ENCODE measurements at regions not wholly inside any gene's neighbourhood (a gene's known extent, or its start where the extent isn't known, plus 50 kb on each side); places are given as distances from the start of the nearest gene placed in this dataset.
A peak's percentile ranks its signal among the peaks of the same experiment; 100 is the strongest.

GRCh38 chr1:110780600-110781484, 92.1 kb upstream of the CD53 start:
- peaks cover 45% of the 10 kb centered on the region for H3K27me3 ChIP-seq (ENCODE audit: control insufficient read depth, insufficient read depth, low read length)
- no peak overlapping the region for H3K27ac ChIP-seq (ENCODE audit: low read depth, low read length)
- peaks cover 3% of the 10 kb centered on the region; the same call in 1 of the 2 replicates for H3K4me1 ChIP-seq (ENCODE audit: control insufficient read depth, insufficient read depth, low read length)
- H3K9ac ChIP-seq (ENCODE audit: low read length), result no peak overlapping the region
- peak overlapping the region; percentile 58 for H3K4me3 ChIP-seq (ENCODE audit: low read depth, low read length)
- H3K36me3 ChIP-seq (ENCODE audit: control insufficient read depth, insufficient read depth, low read length), result no peaks in the 10 kb centered on the region
- no peaks in the 10 kb centered on the region for H3K9me3 ChIP-seq (ENCODE audit: control insufficient read depth, insufficient read depth, low read depth, low read length)

DNA sequence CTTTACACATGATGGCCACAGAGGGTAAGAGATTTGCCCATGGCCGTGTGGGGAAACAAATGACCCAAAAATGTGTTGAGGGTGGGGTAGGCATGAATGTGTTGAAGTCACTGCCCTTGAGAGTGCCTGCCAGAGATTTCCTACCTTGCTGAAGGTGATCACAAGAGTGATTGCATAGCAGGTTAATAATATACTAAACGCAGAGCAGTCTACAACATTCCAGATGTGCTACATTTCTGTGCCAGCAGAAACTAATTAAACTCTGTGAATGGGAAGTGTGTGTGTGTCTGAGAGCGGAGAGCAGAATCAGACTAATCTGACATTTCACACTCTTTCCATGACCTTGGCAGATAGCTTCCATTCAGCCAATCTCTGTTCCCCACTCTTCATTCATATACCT, 93.3 kb upstream of the CD53 start:
- Histone ChIP-seq H3K4me1 (ENCODE audit: control insufficient read depth, insufficient read depth, low read length) (peaks cover 3% of the 10 kb centered on the region; the same call in 1 of the 2 replicates), H3K27ac (ENCODE audit: low read depth, low read length) (no peak overlapping the region), H3K27me3 (ENCODE audit: control insufficient read depth, insufficient read depth, low read length) (peaks cover 44% of the 10 kb centered on the region), H3K9ac (ENCODE audit: low read length) (no peak overlapping the region), H3K36me3 (ENCODE audit: control insufficient read depth, insufficient read depth, low read length) (no peaks in the 10 kb centered on the region), H3K4me3 (ENCODE audit: low read depth, low read length) (no peak overlapping the region), H3K9me3 (ENCODE audit: control insufficient read depth, insufficient read depth, low read depth, low read length) (no peaks in the 10 kb centered on the region)

DNA sequence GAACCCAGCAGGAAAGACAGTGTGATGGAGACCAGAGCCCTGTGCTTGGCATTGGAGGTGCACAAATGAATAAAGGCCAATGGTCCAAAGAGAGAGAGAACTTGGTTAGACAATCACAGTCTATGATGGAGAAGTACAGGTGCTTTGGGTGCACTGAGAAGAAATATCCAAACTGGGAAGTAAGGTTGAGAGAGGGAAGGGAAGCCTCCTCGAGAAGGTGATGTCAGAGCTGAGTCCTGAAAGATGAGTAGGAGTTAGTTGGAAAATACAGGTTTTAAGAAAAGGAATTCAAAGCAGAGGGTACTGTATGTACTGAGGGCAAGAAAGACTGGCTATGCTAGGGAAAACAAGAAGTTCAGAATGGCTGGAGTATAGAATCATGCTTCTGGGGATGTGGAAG, 94.1 kb upstream of the CD53 start:
- H3K36me3 ChIP-seq (ENCODE audit: control insufficient read depth, insufficient read depth, low read length), result no peaks in the 10 kb centered on the region
- H3K4me3 ChIP-seq (ENCODE audit: low read depth, low read length), result no peak overlapping the region
- no peak overlapping the region for H3K27ac ChIP-seq (ENCODE audit: low read depth, low read length)
- H3K4me1 ChIP-seq (ENCODE audit: control insufficient read depth, insufficient read depth, low read length), result peaks cover 3% of the 10 kb centered on the region; the same call in 1 of the 2 replicates
- no peak overlapping the region for H3K9ac ChIP-seq (ENCODE audit: low read length)
- H3K27me3 ChIP-seq (ENCODE audit: control insufficient read depth, insufficient read depth, low read length), result peaks cover 52% of the 10 kb centered on the region
- no peaks in the 10 kb centered on the region for H3K9me3 ChIP-seq (ENCODE audit: control insufficient read depth, insufficient read depth, low read depth, low read length)

GRCh38 chr1:110777228-110777627, 95.7 kb upstream of the CD53 start:
- Histone ChIP-seq H3K27me3 (ENCODE audit: control insufficient read depth, insufficient read depth, low read length) (peaks cover 52% of the 10 kb centered on the region), H3K27ac (ENCODE audit: low read depth, low read length) (no peak overlapping the region), H3K9me3 (ENCODE audit: control insufficient read depth, insufficient read depth, low read depth, low read length) (peaks cover 1% of the 10 kb centered on the region; the same call in 1 of the 2 replicates), H3K4me3 (ENCODE audit: low read depth, low read length) (no peak overlapping the region), H3K4me1 (ENCODE audit: control insufficient read depth, insufficient read depth, low read length) (peaks cover 3% of the 10 kb centered on the region; the same call in 1 of the 2 replicates), H3K9ac (ENCODE audit: low read length) (no peak overlapping the region), H3K36me3 (ENCODE audit: control insufficient read depth, insufficient read depth, low read length) (no peaks in the 10 kb centered on the region)

GRCh38 chr1:110774398-110774797, 98.5 kb upstream of the CD53 start:
- H3K4me1 ChIP-seq (ENCODE audit: control insufficient read depth, insufficient read depth, low read length), result no peaks in the 10 kb centered on the region
- no peak overlapping the region for H3K27ac ChIP-seq (ENCODE audit: low read depth, low read length)
- no peak overlapping the region for H3K4me3 ChIP-seq (ENCODE audit: low read depth, low read length)
- H3K36me3 ChIP-seq (ENCODE audit: control insufficient read depth, insufficient read depth, low read length), result no peaks in the 10 kb centered on the region
- peaks cover 39% of the 10 kb centered on the region for H3K27me3 ChIP-seq (ENCODE audit: control insufficient read depth, insufficient read depth, low read length)
- H3K9ac ChIP-seq (ENCODE audit: low read length), result no peak overlapping the region
- H3K9me3 ChIP-seq (ENCODE audit: control insufficient read depth, insufficient read depth, low read depth, low read length), result peaks cover 5% of the 10 kb centered on the region; the same call in 1 of the 2 replicates

- Histone ChIP-seq H3K27ac (ENCODE audit: low read depth, low read length) (no peak overlapping the region), H3K27me3 (ENCODE audit: control insufficient read depth, insufficient read depth, low read length) (peaks cover 34% of the 10 kb centered on the region), H3K9me3 (ENCODE audit: control insufficient read depth, insufficient read depth, low read depth, low read length) (peaks cover 5% of the 10 kb centered on the region; the same call in 1 of the 2 replicates), H3K9ac (ENCODE audit: low read length) (no peak overlapping the region), H3K4me3 (ENCODE audit: low read depth, low read length) (no peak overlapping the region), H3K36me3 (ENCODE audit: control insufficient read depth, insufficient read depth, low read length) (no peaks in the 10 kb centered on the region), H3K4me1 (ENCODE audit: control insufficient read depth, insufficient read depth, low read length) (no peaks in the 10 kb centered on the region)
These were observed 99.1 kb upstream of the KCNA3 start for GRCh38 chr1:110773813-110774212.

- Histone ChIP-seq H3K9me3 (ENCODE audit: control insufficient read depth, insufficient read depth, low read depth, low read length) (peaks cover 5% of the 10 kb centered on the region; the same call in 1 of the 2 replicates), H3K27me3 (ENCODE audit: control insufficient read depth, insufficient read depth, low read length) (peaks cover 33% of the 10 kb centered on the region), H3K4me3 (ENCODE audit: low read depth, low read length) (no peak overlapping the region), H3K36me3 (ENCODE audit: control insufficient read depth, insufficient read depth, low read length) (no peaks in the 10 kb centered on the region), H3K9ac (ENCODE audit: low read length) (no peak overlapping the region), H3K27ac (ENCODE audit: low read depth, low read length) (no peak overlapping the region), H3K4me1 (ENCODE audit: control insufficient read depth, insufficient read depth, low read length) (no peaks in the 10 kb centered on the region)
These were observed 96.7 kb upstream of the KCNA3 start for GRCh38 chr1:110771245-110772022.

DNA sequence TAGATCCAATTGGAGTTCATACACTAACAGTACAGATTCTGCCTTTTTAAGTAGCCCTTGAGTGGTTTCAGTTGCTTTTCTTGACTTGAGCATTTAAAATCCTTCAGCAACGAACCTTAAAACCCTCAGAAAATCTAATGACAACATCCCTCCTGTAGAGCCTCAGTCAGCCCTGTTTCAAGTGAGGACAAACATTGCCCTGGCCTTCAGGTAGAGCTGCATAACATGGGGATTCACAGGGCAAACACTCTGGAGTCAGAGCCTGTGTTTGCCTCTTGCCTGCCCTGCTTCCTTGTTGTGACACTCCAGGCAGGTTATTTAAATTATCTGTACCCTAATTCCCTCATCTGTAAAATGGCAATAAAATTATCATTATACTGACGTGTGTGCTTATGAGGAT, 96.1 kb upstream of the KCNA3 start:
- no peaks in the 10 kb centered on the region for H3K36me3 ChIP-seq (ENCODE audit: control insufficient read depth, insufficient read depth, low read length)
- H3K9me3 ChIP-seq (ENCODE audit: control insufficient read depth, insufficient read depth, low read depth, low read length), result peaks cover 5% of the 10 kb centered on the region; the same call in 1 of the 2 replicates
- no peak overlapping the region for H3K4me3 ChIP-seq (ENCODE audit: low read depth, low read length)
- peaks cover 28% of the 10 kb centered on the region for H3K27me3 ChIP-seq (ENCODE audit: control insufficient read depth, insufficient read depth, low read length)
- no peak overlapping the region for H3K27ac ChIP-seq (ENCODE audit: low read depth, low read length)
- no peaks in the 10 kb centered on the region for H3K4me1 ChIP-seq (ENCODE audit: control insufficient read depth, insufficient read depth, low read length)
- no peak overlapping the region for H3K9ac ChIP-seq (ENCODE audit: low read length)

DNA sequence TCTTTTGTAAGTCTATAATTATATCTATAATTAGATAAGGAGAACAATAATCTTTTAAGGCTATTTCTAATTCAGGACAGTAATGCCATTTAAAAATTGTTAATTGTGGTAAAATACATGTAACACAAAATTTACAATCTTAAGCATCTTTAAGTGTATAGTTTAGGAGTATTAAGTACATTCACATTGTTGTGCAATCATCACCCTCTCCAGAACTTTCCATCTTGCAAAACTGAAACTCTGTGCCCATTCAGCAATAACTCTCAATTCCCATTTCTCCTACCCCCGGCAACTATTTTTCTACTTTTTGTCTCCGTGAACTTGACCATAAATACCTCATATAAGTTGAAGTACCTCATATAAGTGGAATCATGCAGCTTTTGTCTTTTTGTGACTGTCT, 93.9 kb upstream of the KCNA3 start:
- H3K36me3 ChIP-seq (ENCODE audit: control insufficient read depth, insufficient read depth, low read length), result no peaks in the 10 kb centered on the region
- H3K27me3 ChIP-seq (ENCODE audit: control insufficient read depth, insufficient read depth, low read length), result peaks cover 17% of the 10 kb centered on the region; the same call in 1 of the 2 replicates
- H3K9ac ChIP-seq (ENCODE audit: low read length), result no peak overlapping the region
- H3K4me3 ChIP-seq (ENCODE audit: low read depth, low read length), result no peak overlapping the region
- no peak overlapping the region for H3K27ac ChIP-seq (ENCODE audit: low read depth, low read length)
- H3K4me1 ChIP-seq (ENCODE audit: control insufficient read depth, insufficient read depth, low read length), result no peaks in the 10 kb centered on the region
- peaks cover 5% of the 10 kb centered on the region; the same call in 1 of the 2 replicates for H3K9me3 ChIP-seq (ENCODE audit: control insufficient read depth, insufficient read depth, low read depth, low read length)

GRCh38 chr1:110766336-110766647, 91.6 kb upstream of the KCNA3 start:
- Histone ChIP-seq H3K9me3 (ENCODE audit: control insufficient read depth, insufficient read depth, low read depth, low read length) (no peaks in the 10 kb centered on the region), H3K27me3 (ENCODE audit: control insufficient read depth, insufficient read depth, low read length) (peaks cover 17% of the 10 kb centered on the region; the same call in 1 of the 2 replicates), H3K27ac (ENCODE audit: low read depth, low read length) (no peak overlapping the region), H3K36me3 (ENCODE audit: control insufficient read depth, insufficient read depth, low read length) (no peaks in the 10 kb centered on the region), H3K4me3 (ENCODE audit: low read depth, low read length) (no peak overlapping the region), H3K9ac (ENCODE audit: low read length) (no peak overlapping the region), H3K4me1 (ENCODE audit: control insufficient read depth, insufficient read depth, low read length) (no peaks in the 10 kb centered on the region)

Measured in HUES6 (cell line).